WTC11 (cell line): ENCODE measurements at regions not wholly inside any gene's neighbourhood (a gene's known extent, or its start where the extent isn't known, plus 50 kb on each side); places are given as distances from the start of the nearest gene placed in this dataset.

Experiments used
- ATAC-seq: fragments of 200-7000 bp; cut with Tn5 transposase; 2 replicates; pipeline ENCODE4 v1.10.0; 2021; ENCODE audit warnings: mild to moderate bottlenecking, moderate library complexity
- CTCF ChIA-PET: fragments of 300-600 bp; sonication (Branson Sonifier 250); formaldehyde crosslinking; loops from one replicate; lab custom pipeline; 2021; ENCODE audit warnings: antibody characterized with exemption; lab: Charles Lee
- POLR2A ChIA-PET: fragments of 350-600 bp; sonication (Branson Sonifier 250); formaldehyde crosslinking; loops from one replicate; lab custom pipeline; 2021; ENCODE audit warnings: antibody characterized with exemption; lab: Charles Lee
- DNase-seq: peaks from one replicate; pipeline ENCODE4 v3.0.0; 2021; ENCODE audit warnings: low spot score
- H3K27ac Mint-ChIP-seq: 2 replicates; pipeline ENCODE4 v1.8.0; 2021; ENCODE audit warnings: mixed read lengths
- H3K27me3 Mint-ChIP-seq: 2 replicates; pipeline ENCODE4 v1.8.0; 2021; ENCODE audit warnings: low read depth, mild to moderate bottlenecking, moderate library complexity, mixed read lengths
- H3K36me3 Mint-ChIP-seq: 2 replicates; pipeline ENCODE4 v1.8.0; 2021; ENCODE audit warnings: mixed read lengths
- H3K4me1 Mint-ChIP-seq: 2 replicates; pipeline ENCODE4 v1.8.0; 2022; ENCODE audit warnings: mixed read lengths
- H3K4me3 Mint-ChIP-seq: 2 replicates; pipeline ENCODE4 v1.8.0; 2021; ENCODE audit warnings: mild to moderate bottlenecking, moderate library complexity, mixed read lengths
- H3K9me3 Mint-ChIP-seq: 2 replicates; pipeline ENCODE4 v1.8.0; 2021; ENCODE audit warnings: mixed read lengths
- ATF1 ChIP-seq: sonication (generic); formaldehyde crosslinking; IDR thresholded peaks from 2 replicates; pipeline ENCODE4 v1.8.1; 2023; ENCODE audit warnings: mild to moderate bottlenecking, moderate library complexity, missing genetic modification reagents
- CREB1 ChIP-seq: sonication (generic); formaldehyde crosslinking; IDR thresholded peaks from 2 replicates; pipeline ENCODE4 v1.8.0; 2023; ENCODE audit warnings: mild to moderate bottlenecking, missing genetic modification reagents
- FOXJ3 ChIP-seq: sonication (generic); formaldehyde crosslinking; IDR thresholded peaks from 2 replicates; pipeline ENCODE4 v1.9.0; 2021; ENCODE audit warnings: missing genetic modification reagents, mild to moderate bottlenecking, borderline replicate concordance
- FOXK1 ChIP-seq: sonication (generic); formaldehyde crosslinking; IDR thresholded peaks from 2 replicates; pipeline ENCODE4 v1.8.0; 2022; ENCODE audit warnings: mild to moderate bottlenecking, moderate library complexity, missing genetic modification reagents
- FOXP1 ChIP-seq: sonication (generic); formaldehyde crosslinking; IDR thresholded peaks from 2 replicates; pipeline ENCODE4 v1.8.0; 2022; ENCODE audit warnings: missing genetic modification reagents, mild to moderate bottlenecking, moderate library complexity, borderline replicate concordance
- GABPB1 ChIP-seq: sonication (generic); formaldehyde crosslinking; IDR thresholded peaks from 2 replicates; pipeline ENCODE4 v1.8.1; 2023; ENCODE audit warnings: mild to moderate bottlenecking, missing genetic modification reagents
- GRHL2 ChIP-seq: fragments of 250-450 bp; sonication (Bioruptor Pico); IDR thresholded peaks from 2 replicates; pipeline ENCODE4 v1.8.0; 2022; ENCODE audit warnings: mild to moderate bottlenecking, moderate library complexity; ENCODE audit not compliant: insufficient replicate concordance, severe bottlenecking
- JUN ChIP-seq: sonication (generic); formaldehyde crosslinking; IDR thresholded peaks from 2 replicates; pipeline ENCODE4 v1.8.0; 2023; ENCODE audit warnings: mild to moderate bottlenecking, missing genetic modification reagents
- NR3C1 ChIP-seq: sonication (generic); formaldehyde crosslinking; conservative IDR thresholded peaks from 2 replicates; pipeline ENCODE4 v1.8.1; 2023; ENCODE audit warnings: low read depth, mild to moderate bottlenecking, missing genetic modification reagents
- SOX15 ChIP-seq: fragments of 250-450 bp; sonication (Bioruptor Pico); IDR thresholded peaks from 2 replicates; pipeline ENCODE4 v1.9.0; 2021; ENCODE audit warnings: mild to moderate bottlenecking
- TEAD1 ChIP-seq: sonication (generic); formaldehyde crosslinking; IDR thresholded peaks from 2 replicates; pipeline ENCODE4 v1.8.0; 2022; ENCODE audit warnings: mild to moderate bottlenecking, missing genetic modification reagents
- TEAD4 ChIP-seq: sonication (generic); formaldehyde crosslinking; IDR thresholded peaks from 2 replicates; pipeline ENCODE4 v1.8.0; 2022; ENCODE audit warnings: mild to moderate bottlenecking, missing genetic modification reagents
- ZNF121 ChIP-seq: sonication (generic); formaldehyde crosslinking; IDR thresholded peaks from 2 replicates; pipeline ENCODE4 v1.8.0; 2023; ENCODE audit warnings: missing genetic modification reagents
- ZNF232 ChIP-seq: sonication (generic); formaldehyde crosslinking; IDR thresholded peaks from 2 replicates; pipeline ENCODE4 v1.8.0; 2022; ENCODE audit warnings: mild to moderate bottlenecking, missing genetic modification reagents
- ZNF416 ChIP-seq: fragments of 250-450 bp; sonication (Bioruptor Pico); IDR thresholded peaks from 2 replicates; pipeline ENCODE4 v1.9.0; 2021; ENCODE audit warnings: mild to moderate bottlenecking, inconsistent platforms
- ZNF423 ChIP-seq: fragments of 250-450 bp; sonication (Bioruptor Pico); IDR thresholded peaks from 2 replicates; pipeline ENCODE4 v2.1.2; 2022; ENCODE audit warnings: mild to moderate bottlenecking, moderate library complexity
- ZNF671 ChIP-seq: fragments of 250-450 bp; sonication (Bioruptor Pico); IDR thresholded peaks from 2 replicates; pipeline ENCODE4 v1.8.0; 2021; ENCODE audit warnings: mild to moderate bottlenecking
- TF ChIP-seq, protein P1 (sequence below): sonication (generic); formaldehyde crosslinking; IDR thresholded peaks from 2 replicates; pipeline ENCODE4 v1.8.1; 2022; ENCODE audit warnings: low read depth, missing genetic modification reagents, borderline replicate concordance
- TF ChIP-seq, protein P2 (sequence below): sonication (generic); formaldehyde crosslinking; IDR thresholded peaks from 2 replicates; pipeline ENCODE4 v1.8.1; 2023; ENCODE audit warnings: mild to moderate bottlenecking, missing genetic modification reagents
- TF ChIP-seq, protein P3 (sequence below): sonication (generic); formaldehyde crosslinking; IDR thresholded peaks from 2 replicates; pipeline ENCODE4 v1.8.1; 2022; ENCODE audit warnings: mild to moderate bottlenecking, moderate library complexity, missing genetic modification reagents
- TF ChIP-seq, protein P4 (sequence below): sonication (generic); formaldehyde crosslinking; IDR thresholded peaks from 2 replicates; pipeline ENCODE4 v1.8.0; 2023; ENCODE audit warnings: missing genetic modification reagents
- TF ChIP-seq, protein P5 (sequence below): sonication (generic); formaldehyde crosslinking; IDR thresholded peaks from 2 replicates; pipeline ENCODE4 v1.8.1; 2023; ENCODE audit warnings: mild to moderate bottlenecking, missing genetic modification reagents, borderline replicate concordance
- TF ChIP-seq, protein P6 (sequence below): sonication (generic); formaldehyde crosslinking; IDR thresholded peaks from 2 replicates; pipeline ENCODE4 v1.8.1; 2023; ENCODE audit warnings: mild to moderate bottlenecking, moderate library complexity, missing genetic modification reagents

DNA sequence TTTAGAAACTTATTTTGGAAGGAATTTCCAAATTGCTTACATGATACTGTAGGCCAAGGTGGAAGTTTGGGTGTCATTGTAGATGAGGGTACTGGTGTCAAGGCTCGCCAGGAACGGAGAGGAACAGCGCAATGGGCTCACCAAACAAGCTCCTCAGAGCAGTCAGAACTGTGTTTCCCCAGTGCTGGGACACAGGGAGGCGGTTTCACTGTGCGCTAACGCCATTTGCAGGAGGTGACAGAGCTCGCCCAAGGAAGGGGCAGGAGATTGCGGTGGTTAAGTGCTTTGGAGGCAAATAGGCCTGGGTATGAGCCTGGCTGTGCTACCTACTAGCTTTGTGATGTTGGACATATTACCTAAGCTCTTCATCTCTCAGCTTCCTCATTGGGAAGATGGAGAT, 57.3 kb downstream of the HHEX start:
- CTCF ChIA-PET: no interaction called here
- TF ChIP-seq, protein P1, sequence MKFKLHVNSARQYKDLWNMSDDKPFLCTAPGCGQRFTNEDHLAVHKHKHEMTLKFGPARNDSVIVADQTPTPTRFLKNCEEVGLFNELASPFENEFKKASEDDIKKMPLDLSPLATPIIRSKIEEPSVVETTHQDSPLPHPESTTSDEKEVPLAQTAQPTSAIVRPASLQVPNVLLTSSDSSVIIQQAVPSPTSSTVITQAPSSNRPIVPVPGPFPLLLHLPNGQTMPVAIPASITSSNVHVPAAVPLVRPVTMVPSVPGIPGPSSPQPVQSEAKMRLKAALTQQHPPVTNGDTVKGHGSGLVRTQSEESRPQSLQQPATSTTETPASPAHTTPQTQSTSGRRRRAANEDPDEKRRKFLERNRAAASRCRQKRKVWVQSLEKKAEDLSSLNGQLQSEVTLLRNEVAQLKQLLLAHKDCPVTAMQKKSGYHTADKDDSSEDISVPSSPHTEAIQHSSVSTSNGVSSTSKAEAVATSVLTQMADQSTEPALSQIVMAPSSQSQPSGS: no peak
- TF ChIP-seq ATF1 (CRISPR knock-in tag) (no peak), GRHL2 (CRISPR knock-in tag) (no peak), TEAD4 (CRISPR knock-in tag) (no peak), ZNF121 (no peak)
- TF ChIP-seq, protein P2, sequence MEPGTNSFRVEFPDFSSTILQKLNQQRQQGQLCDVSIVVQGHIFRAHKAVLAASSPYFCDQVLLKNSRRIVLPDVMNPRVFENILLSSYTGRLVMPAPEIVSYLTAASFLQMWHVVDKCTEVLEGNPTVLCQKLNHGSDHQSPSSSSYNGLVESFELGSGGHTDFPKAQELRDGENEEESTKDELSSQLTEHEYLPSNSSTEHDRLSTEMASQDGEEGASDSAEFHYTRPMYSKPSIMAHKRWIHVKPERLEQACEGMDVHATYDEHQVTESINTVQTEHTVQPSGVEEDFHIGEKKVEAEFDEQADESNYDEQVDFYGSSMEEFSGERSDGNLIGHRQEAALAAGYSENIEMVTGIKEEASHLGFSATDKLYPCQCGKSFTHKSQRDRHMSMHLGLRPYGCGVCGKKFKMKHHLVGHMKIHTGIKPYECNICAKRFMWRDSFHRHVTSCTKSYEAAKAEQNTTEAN (CRISPR knock-in tag): no peak
- POLR2A ChIA-PET: no interaction called here

DNA sequence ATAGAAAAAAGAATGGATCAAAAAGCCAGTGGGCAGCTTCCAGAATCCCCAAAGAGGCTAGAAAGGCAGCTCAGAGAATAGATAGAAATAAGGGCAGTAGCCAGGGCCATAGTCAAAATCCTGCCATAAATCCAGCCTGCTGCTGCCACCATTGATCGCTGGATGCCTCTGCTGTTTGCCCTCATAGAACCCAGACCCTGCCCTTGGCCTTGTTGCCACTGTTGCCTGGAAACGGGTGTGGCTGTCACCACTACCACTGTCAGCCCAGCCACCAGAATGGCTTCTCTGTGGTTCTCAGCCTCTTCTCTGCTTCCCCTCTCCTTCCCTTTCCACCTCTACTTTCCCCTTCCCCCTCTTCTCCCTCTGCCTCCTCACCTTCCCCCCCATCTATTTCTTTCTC, 57.8 kb downstream of the HHEX start:
- ATAC-seq: no peak
- no peaks in the 10 kb centered on the region; the same call in 1 of the 2 replicates for H3K27me3 Mint-ChIP-seq

More for the DNA sequence above, 57.3 kb downstream of the HHEX start:
- DNase-seq (no peak), ATAC-seq (no peak)
- Mint-ChIP-seq H3K27ac (no peak overlapping the region), H3K4me3 (no peak overlapping the region), H3K27me3 (no peaks in the 10 kb centered on the region; the same call in 1 of the 2 replicates), H3K9me3 (no peaks in the 10 kb centered on the region), H3K36me3 (no peaks in the 10 kb centered on the region), H3K4me1 (no peaks in the 10 kb centered on the region)

DNA sequence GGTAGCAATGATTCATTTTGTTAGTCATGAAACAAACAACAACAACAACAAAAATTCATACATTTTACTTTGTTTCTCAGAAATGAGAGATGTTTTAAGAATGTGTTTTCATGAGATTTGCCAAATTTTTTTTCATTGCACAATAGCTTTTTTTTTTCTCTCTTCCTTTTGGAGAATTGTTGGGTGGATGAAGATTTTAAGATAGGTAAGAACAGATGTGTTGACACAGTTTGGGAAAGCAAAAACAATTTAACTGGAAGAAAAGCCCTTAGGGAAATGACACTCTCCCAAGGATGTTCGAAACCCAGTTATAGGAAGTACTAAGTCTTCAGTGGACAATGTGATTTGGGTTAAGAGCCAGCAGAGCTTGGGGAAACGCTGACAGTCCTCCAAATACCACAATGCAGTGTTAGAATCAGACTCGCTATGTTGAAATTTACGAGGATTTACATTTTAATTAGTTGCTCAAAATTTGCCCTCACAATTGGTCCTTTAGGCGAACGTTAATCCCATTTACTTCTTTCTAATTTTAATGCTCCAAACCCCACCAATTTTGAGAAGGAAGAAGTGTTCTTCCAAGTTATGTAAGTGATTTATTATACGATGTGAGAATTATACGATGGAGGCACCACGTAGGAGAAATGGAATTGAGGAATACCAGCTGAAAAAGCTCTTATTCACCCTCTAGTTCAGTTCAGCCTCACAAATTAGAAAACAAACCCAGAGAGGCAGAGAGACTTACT, 61.2 kb downstream of the HHEX start:
- peaks cover 1% of the 10 kb centered on the region; the same call in 1 of the 2 replicates for H3K4me1 Mint-ChIP-seq
- H3K4me3 Mint-ChIP-seq: no peak overlapping the region
- no peaks in the 10 kb centered on the region; the same call in 1 of the 2 replicates for H3K27me3 Mint-ChIP-seq
- CTCF ChIA-PET: interaction anchor here (0.6 kb wide), 1 partner anchor 315 kb away, joined by 3 read pairs; no protein-coding TSS in a partner anchor
- H3K27ac Mint-ChIP-seq: no peak overlapping the region
- DNase-seq (no peak), ATAC-seq (no peak)
- H3K9me3 Mint-ChIP-seq: peaks cover 5% of the 10 kb centered on the region
- POLR2A ChIA-PET: no interaction called here
- no peaks in the 10 kb centered on the region for H3K36me3 Mint-ChIP-seq
- TF ChIP-seq FOXP1 (CRISPR knock-in tag) (no peak), ZNF121 (no peak), JUN (no peak), ATF1 (CRISPR knock-in tag) (no peak), NR3C1 (CRISPR knock-in tag) (no peak), GABPB1 (CRISPR knock-in tag) (no peak), ZNF232 (no peak), ZNF423 (no peak), FOXJ3 (CRISPR knock-in tag) (no peak)
- TF ChIP-seq, protein P3, sequence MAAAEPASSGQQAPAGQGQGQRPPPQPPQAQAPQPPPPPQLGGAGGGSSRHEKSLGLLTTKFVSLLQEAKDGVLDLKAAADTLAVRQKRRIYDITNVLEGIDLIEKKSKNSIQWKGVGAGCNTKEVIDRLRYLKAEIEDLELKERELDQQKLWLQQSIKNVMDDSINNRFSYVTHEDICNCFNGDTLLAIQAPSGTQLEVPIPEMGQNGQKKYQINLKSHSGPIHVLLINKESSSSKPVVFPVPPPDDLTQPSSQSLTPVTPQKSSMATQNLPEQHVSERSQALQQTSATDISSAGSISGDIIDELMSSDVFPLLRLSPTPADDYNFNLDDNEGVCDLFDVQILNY (CRISPR knock-in tag): no peak
- TF ChIP-seq, protein P4, sequence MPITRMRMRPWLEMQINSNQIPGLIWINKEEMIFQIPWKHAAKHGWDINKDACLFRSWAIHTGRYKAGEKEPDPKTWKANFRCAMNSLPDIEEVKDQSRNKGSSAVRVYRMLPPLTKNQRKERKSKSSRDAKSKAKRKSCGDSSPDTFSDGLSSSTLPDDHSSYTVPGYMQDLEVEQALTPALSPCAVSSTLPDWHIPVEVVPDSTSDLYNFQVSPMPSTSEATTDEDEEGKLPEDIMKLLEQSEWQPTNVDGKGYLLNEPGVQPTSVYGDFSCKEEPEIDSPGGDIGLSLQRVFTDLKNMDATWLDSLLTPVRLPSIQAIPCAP (CRISPR knock-in tag): no peak
- TF ChIP-seq, protein P5, sequence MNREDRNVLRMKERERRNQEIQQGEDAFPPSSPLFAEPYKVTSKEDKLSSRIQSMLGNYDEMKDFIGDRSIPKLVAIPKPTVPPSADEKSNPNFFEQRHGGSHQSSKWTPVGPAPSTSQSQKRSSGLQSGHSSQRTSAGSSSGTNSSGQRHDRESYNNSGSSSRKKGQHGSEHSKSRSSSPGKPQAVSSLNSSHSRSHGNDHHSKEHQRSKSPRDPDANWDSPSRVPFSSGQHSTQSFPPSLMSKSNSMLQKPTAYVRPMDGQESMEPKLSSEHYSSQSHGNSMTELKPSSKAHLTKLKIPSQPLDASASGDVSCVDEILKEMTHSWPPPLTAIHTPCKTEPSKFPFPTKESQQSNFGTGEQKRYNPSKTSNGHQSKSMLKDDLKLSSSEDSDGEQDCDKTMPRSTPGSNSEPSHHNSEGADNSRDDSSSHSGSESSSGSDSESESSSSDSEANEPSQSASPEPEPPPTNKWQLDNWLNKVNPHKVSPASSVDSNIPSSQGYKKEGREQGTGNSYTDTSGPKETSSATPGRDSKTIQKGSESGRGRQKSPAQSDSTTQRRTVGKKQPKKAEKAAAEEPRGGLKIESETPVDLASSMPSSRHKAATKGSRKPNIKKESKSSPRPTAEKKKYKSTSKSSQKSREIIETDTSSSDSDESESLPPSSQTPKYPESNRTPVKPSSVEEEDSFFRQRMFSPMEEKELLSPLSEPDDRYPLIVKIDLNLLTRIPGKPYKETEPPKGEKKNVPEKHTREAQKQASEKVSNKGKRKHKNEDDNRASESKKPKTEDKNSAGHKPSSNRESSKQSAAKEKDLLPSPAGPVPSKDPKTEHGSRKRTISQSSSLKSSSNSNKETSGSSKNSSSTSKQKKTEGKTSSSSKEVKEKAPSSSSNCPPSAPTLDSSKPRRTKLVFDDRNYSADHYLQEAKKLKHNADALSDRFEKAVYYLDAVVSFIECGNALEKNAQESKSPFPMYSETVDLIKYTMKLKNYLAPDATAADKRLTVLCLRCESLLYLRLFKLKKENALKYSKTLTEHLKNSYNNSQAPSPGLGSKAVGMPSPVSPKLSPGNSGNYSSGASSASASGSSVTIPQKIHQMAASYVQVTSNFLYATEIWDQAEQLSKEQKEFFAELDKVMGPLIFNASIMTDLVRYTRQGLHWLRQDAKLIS: no peak
- TF ChIP-seq, protein P6, sequence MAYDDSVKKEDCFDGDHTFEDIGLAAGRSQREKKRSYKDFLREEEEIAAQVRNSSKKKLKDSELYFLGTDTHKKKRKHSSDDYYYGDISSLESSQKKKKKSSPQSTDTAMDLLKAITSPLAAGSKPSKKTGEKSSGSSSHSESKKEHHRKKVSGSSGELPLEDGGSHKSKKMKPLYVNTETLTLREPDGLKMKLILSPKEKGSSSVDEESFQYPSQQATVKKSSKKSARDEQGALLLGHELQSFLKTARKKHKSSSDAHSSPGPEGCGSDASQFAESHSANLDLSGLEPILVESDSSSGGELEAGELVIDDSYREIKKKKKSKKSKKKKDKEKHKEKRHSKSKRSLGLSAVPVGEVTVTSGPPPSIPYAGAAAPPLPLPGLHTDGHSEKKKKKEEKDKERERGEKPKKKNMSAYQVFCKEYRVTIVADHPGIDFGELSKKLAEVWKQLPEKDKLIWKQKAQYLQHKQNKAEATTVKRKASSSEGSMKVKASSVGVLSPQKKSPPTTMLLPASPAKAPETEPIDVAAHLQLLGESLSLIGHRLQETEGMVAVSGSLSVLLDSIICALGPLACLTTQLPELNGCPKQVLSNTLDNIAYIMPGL (CRISPR knock-in tag): no peak

More for the DNA sequence above, 57.8 kb downstream of the HHEX start:
- H3K36me3 Mint-ChIP-seq: no peaks in the 10 kb centered on the region
- DNase-seq: no peak
- no peak overlapping the region for H3K27ac Mint-ChIP-seq
- H3K4me1 Mint-ChIP-seq: no peaks in the 10 kb centered on the region
- CTCF ChIA-PET: no interaction called here
- POLR2A ChIA-PET: no interaction called here
- TF ChIP-seq JUN (no peak), ZNF671 (CRISPR knock-in tag) (no peak), TEAD1 (CRISPR knock-in tag) (no peak), ZNF416 (CRISPR knock-in tag) (no peak), FOXK1 (no peak), SOX15 (no peak), CREB1 (CRISPR knock-in tag) (no peak)
- TF ChIP-seq, protein P2 (CRISPR knock-in tag): no peak
- no peaks in the 10 kb centered on the region for H3K9me3 Mint-ChIP-seq
- no peak overlapping the region for H3K4me3 Mint-ChIP-seq
